Left hindlimb (tissue), 1 donor: ENCODE measurements at regions not wholly inside any gene's neighbourhood (a gene's known extent, or its start where the extent isn't known, plus 50 kb on each side); places are given as distances from the start of the nearest gene placed in this dataset.

Source experiments
- DNase-seq: peaks from one replicate; pipeline ENCODE4 v3.0.0-alpha.2; 2018

- no peak for DNase-seq
These were observed 90.8 kb upstream of the PMFBP1 start for GRCh38 chr16:72262711-72263110.

GRCh38 chr16:72261127-72261526 lies 89.2 kb upstream of the PMFBP1 start:
- no peak for DNase-seq

- DNase-seq: no peak
These were observed 84.6 kb upstream of the PMFBP1 start for GRCh38 chr16:72256398-72257066.

- DNase-seq: no peak
These were observed 83.8 kb upstream of the PMFBP1 start for GRCh38 chr16:72255786-72256185.

GRCh38 chr16:72247821-72248253 lies 75.9 kb upstream of the PMFBP1 start:
- no peak for DNase-seq

- no peak for DNase-seq
These were observed 74.5 kb upstream of the PMFBP1 start for GRCh38 chr16:72246423-72246822.

GRCh38 chr16:72244853-72245252 lies 72.9 kb upstream of the PMFBP1 start:
- DNase-seq: no peak

- DNase-seq: no peak
These were observed 71.7 kb upstream of the PMFBP1 start for GRCh38 chr16:72243621-72244020.

GRCh38 chr16:72242757-72243156 lies 70.8 kb upstream of the PMFBP1 start:
- DNase-seq: no peak

GRCh38 chr16:72241930-72242329 lies 70.0 kb upstream of the PMFBP1 start:
- no peak for DNase-seq

GRCh38 chr16:72241008-72241407 lies 69.1 kb upstream of the PMFBP1 start:
- no peak for DNase-seq

- DNase-seq: no peak
These were observed 68.5 kb upstream of the PMFBP1 start for GRCh38 chr16:72240466-72240865.

- DNase-seq: no peak
These were observed 64.9 kb upstream of the PMFBP1 start for GRCh38 chr16:72236866-72237265.

GRCh38 chr16:72234387-72234786 lies 62.4 kb upstream of the PMFBP1 start:
- DNase-seq: no peak

- no peak for DNase-seq
These were observed 56.1 kb upstream of the PMFBP1 start for GRCh38 chr16:72228014-72228413.

GRCh38 chr16:72226136-72226535 lies 54.2 kb upstream of the PMFBP1 start:
- no peak for DNase-seq

GRCh38 chr16:72224260-72224768 lies 52.4 kb upstream of the PMFBP1 start:
- DNase-seq: no peak

GRCh38 chr16:72222503-72222902 lies 50.5 kb upstream of the PMFBP1 start:
- DNase-seq: no peak
